Stimulated activated CD8-positive, alpha-beta memory T cell treated with anti-CD3 and anti-CD28 coated beads, Interleukin-4, amount 100 ng/mL, for 48 hours (primary cell): ENCODE measurements at regions not wholly inside any gene's neighbourhood (a gene's known extent, or its start where the extent isn't known, plus 50 kb on each side); places are given as distances from the start of the nearest gene placed in this dataset.
"Not testable (repeated sequence)": the region's sequence is repeated elsewhere in the genome, so short reads cannot be mapped to it uniquely, and the experiment has no call there.

Experiments used
- DNase-seq: peaks from one replicate; pipeline ENCODE4 v3.0.0-alpha.2; 2020

DNA sequence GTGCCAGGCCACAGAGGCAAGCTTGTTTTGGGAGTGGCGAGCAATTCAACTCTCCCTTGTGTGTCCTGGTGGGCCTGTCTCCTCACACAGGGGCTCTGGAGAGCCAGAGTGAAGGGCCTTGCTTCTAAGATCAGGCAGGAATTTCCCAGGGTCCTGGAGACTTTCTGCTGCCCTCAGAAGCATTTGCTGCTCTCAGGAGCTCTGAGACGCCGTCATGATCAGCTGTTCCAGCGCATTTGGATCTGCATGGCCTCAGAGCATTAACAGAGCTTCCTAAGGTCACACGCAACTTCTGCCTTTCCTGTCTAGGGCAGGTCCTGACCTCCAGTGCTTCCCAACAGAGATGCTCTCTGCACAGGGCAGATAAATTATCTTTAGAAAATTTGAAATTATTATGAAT, 52.2 kb upstream of the C10orf90 start:
- DNase-seq, result no peak

DNA sequence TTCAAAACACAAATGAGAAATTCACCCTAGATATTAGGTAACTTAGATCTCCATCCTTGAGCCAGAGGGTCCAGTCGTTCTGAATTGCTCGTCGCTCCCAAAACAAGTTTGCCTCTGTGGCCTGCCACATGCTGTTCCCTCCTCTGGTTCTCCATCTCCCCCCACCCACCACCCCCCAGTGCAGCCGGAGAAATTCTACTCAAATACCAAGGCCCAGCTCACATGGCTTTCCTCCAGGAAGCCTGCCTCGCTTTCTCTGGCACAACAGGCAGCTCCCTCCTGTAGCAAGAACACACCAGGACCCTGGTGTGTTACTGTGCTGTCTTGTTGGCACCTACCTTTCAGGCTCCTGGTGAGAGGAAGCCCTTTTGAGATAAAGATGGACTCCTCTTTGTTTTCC, 52.7 kb upstream of the C10orf90 start:
- DNase-seq, result no peak

GRCh38 chr10:126729314-126729870, 58.9 kb upstream of the C10orf90 start:
- no peak for DNase-seq

- DNase-seq, result no peak
Observed at GRCh38 chr10:126730856-126731609, 60.5 kb upstream of the C10orf90 start.

DNA sequence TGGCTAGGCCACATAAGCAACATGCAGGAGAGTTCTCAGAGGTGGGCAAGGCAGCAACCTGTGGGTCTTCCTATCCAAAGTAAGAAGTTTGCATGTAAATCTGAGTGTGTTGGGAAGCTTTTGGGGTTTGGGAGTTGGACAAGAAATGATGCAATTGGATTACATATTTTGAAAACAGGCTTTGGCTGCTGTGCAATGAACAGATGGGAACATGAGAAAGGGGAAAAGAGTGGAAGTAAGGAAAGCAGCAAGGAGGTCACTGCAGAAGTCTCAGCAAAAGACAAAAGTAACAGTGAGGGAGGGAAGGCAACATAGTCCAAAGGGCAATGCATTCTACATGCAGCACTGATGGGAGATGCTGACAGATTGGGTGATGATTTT, 61.1 kb upstream of the C10orf90 start:
- no peak for DNase-seq

- DNase-seq, result no peak
Observed at GRCh38 chr10:126732308-126732707, 61.8 kb upstream of the C10orf90 start.

DNA sequence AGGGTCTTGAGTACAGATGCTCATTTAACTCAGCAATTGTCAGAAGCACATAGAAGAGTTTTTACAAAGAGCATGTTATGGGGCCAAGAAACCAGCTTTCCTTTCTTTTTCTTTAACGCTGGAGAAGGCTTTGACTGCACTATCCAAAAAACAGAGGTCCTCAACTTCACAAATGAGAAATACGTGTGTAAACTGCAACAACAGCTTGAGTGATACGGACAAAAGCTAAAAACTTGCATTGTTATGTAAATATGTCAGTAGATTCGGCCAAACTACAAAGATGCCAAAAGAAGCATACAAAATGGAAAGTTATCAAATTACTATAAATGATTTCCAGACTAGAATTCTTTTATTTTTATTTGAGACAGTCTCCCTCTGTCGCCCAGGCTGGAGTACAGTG, 62.4 kb upstream of the C10orf90 start:
- DNase-seq, result no peak

DNA sequence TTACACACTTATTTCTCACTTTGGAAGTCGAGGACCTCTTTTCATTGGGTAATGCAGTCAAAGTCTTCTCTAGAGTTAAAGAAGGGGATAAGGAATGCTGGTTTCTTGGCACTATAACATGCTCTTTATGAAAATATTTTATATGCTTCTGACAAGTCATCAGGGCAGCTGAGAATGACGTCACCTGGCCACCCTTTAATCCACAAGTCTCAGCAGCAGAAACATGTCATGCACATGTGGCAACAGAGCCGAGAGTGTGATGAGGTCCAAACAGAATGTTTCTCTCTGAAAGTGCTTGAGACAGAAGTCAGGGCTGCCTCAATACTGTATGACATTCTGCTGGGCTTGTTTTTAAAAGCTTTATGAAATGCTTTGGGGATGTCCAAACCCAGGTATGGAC, 63.5 kb upstream of the C10orf90 start:
- DNase-seq, result no peak

- no peak for DNase-seq
Observed at GRCh38 chr10:126734967-126735366, 64.5 kb upstream of the C10orf90 start.

GRCh38 chr10:126736142-126736541, 65.6 kb upstream of the C10orf90 start:
- no peak for DNase-seq

DNA sequence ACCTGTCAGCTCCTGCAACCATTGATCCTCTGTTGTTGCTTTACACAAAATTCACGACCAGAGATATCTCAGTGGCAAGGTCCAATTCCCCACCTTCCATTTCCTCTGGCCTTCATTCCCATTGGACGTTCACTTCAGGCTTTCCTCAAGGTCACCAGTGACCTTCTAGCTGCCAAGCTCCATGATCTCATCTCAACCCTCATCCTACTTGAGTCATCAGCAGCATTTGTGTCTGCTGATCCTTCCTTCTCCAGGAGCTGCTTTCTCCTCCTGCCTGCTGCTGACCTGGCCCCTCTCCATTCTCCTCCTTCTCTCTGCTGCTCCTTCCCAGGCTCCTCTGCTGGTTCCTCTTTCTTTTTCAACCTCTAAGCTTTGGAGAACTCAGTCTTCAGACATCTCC, 66.2 kb upstream of the C10orf90 start:
- DNase-seq, result no peak

GRCh38 chr10:126738001-126738400, 67.5 kb upstream of the C10orf90 start:
- DNase-seq, result no peak

- DNase-seq, result no peak
Observed at GRCh38 chr10:126744571-126744970, 74.1 kb upstream of the C10orf90 start.

DNA sequence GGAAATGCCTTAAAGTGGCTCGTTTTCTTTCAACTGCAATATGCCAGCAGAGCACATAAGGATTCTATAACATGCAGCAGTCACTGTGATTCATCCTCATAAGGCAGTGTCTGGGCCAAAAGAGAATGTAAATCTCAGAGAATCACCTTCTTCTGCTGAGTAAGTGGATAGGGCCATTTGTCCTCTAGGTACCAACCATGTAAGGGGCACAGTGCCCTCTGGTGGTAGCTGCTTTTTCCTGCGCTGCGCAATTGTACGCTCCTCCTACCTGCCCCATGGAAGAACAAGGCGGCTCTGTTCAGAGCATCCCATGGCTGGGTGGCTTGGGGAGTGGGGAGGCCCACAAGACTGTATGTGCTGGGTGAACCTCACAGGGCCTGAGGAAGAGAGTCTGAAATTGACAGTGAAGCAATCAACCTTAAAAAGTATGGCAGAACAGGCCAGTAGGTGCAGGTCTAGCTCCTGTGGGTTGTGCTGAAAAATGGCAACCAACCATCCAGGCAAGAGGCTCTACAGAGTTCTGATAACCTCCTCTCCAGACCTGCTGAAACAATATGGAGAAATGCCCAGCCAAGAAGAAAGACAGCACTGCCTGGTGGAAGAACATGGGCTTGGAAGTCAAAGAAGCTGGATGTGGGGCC, 78.6 kb upstream of the C10orf90 start:
- DNase-seq, result peak; percentile 76

GRCh38 chr10:126754966-126755365, 84.5 kb upstream of the C10orf90 start:
- no peak for DNase-seq

DNA sequence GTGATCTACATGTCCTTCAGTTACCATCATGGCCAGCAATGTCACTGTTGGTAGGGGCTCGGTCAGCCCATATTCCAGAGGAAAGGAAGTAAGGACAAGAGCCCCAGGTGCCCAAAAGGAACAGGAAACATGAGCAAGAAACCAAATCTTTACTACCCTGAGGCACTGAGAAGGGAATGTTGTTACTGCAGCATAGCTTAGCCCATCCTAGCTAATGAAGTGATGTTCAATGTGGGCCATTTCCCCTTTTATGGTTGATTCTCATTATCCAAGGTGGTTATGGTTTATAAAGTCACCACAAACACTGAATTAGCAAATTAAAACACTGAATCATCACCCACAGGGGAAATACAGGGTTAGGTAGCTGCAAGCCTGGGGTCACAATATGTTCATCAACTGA, 88.4 kb upstream of the C10orf90 start:
- no peak for DNase-seq

GRCh38 chr10:126759531-126759930, 89.0 kb upstream of the C10orf90 start:
- DNase-seq, result no peak

GRCh38 chr10:126766646-126767045, 96.2 kb upstream of the C10orf90 start:
- DNase-seq, result not testable (repeated sequence)

DNA sequence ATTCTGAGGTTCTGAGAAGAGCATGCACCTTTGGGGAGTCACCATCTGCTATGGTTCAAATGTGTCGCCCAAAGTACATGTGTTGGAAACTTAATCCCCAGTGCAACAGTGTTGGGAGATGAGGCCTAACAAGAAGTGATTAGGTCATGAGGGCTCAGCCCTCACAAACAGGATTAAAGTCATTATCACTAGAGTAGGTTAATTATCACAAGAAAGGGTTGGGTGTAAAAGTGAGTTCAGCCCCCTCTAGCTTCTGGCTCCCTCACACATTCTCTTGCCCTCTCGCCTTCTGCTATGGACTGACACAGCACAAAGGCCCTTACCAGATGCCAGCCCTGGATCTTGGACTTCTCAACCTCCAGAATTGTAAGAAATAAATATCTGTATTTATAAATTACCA, 100.3 kb upstream of the C10orf90 start:
- DNase-seq, result no peak

- DNase-seq, result no peak
Observed at GRCh38 chr10:126776168-126776567, 105.7 kb upstream of the C10orf90 start.

DNA sequence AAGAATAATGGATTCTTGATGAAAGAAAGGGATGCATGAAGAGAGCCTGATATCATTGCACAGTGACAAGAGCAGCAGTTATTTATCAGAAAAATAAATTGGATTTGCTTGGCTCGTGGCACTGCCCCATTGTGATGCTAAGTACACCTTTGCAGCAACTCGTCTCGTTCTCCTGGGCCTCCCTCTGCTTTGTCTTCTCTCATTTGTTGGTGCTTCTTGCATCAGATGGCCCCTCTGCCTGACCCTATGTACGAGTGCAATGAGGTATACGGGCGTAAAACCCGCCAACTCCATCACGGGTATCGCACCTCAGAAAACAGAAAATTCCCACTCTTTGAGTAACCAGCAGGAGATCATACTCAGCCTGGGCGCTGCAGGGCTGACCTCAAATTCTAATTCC, 107.2 kb upstream of the C10orf90 start:
- no peak for DNase-seq

- DNase-seq, result no peak
Observed at GRCh38 chr10:126781450-126782216, 111.1 kb upstream of the C10orf90 start.

- no peak for DNase-seq
Observed at GRCh38 chr10:126783806-126784557, 113.5 kb upstream of the C10orf90 start.
